K562 (cell line): ENCODE measurements at regions not wholly inside any gene's neighbourhood (a gene's known extent, or its start where the extent isn't known, plus 50 kb on each side); places are given as distances from the start of the nearest gene placed in this dataset.

ENCODE experiments used
- ATAC-seq: fragments of 200-7000 bp; cut with Tn5 transposase; 3 replicates; pipeline ENCODE4 v1.9.1; 2020; ENCODE audit warnings: moderate library complexity
- BruUV-seq: library from RNA; stranded (reverse); fragments of 400-500 nt; replicated peaks from 2 replicates; lab custom pipeline; 2021; lab: Mats Ljungman, UMichigan
- CTCF ChIA-PET: fragments of 300-600 bp; formaldehyde crosslinking; extraction: SDS; loops from one replicate; lab custom pipeline; 2021; ENCODE audit warnings: low intra/inter-chr PET ratio; lab: Yijun Ruan, JAX
- POLR2A ChIA-PET: fragments of 300-600, 350-650 bp; sonication (Branson Sonifier 250); formaldehyde crosslinking; extraction: SDS; loops from one replicate; lab custom pipeline; 2021; ENCODE audit warnings: antibody characterized with exemption, inconsistent platforms; lab: Yijun Ruan, JAX
- DNase-seq, 4 experiments: peaks; one replicate each; pipeline versions ENCODE4 v3.0.0 to v3.0.0-alpha.2; 2011 to 2018; ENCODE audit warnings: low spot score in 3 of 4, mixed read lengths in 3 of 4; ENCODE audit errors: extremely low read depth in 1 of 4
- FAIRE-seq: peaks from 2 replicates; lab custom pipeline; 2011; peaks lifted over from hg19 to GRCh38; lab: Jason Lieb, UNC
- H2AFZ ChIP-seq: 2 replicates; pipeline ENCODE4 v1.6.0; 2011; ENCODE audit warnings: low read depth, low read length, control low read depth, inconsistent platforms
- H3K27ac ChIP-seq: fragments of 200-600 bp; 3 replicates; pipeline ENCODE4 v1.8.0; 2011; ENCODE audit warnings: low read depth, mild to moderate bottlenecking, control low read depth, inconsistent platforms, low read length, moderate library complexity, mixed read lengths; ENCODE audit errors: extremely low read depth
- H3K27me3 ChIP-seq, 2 experiments: fragments of 300-600 bp in 1 of 2; 2 replicates in 1 of 2; 3 replicates in 1 of 2; pipeline versions ENCODE4 v1.6.0 to v1.8.0; 2011; ENCODE audit warnings: inconsistent platforms in 2 of 2, low read length in 2 of 2, mild to moderate bottlenecking in 1 of 2, mixed read lengths in 1 of 2, moderate library complexity in 1 of 2; ENCODE audit not compliant: control insufficient read depth in 2 of 2, insufficient read depth in 2 of 2
- H3K36me3 ChIP-seq: fragments of 300-600 bp; 3 replicates; pipeline ENCODE4 v1.8.0; 2011; ENCODE audit warnings: mild to moderate bottlenecking, low read length, inconsistent platforms; ENCODE audit not compliant: control insufficient read depth, insufficient read depth
- H3K4me1 ChIP-seq, 2 experiments: fragments of 200-600 bp in 1 of 2; replicated peaks in 1 of 2; 2 replicates in 1 of 2; 3 replicates in 1 of 2; pipeline versions ENCODE4 v1.5.1 to v1.8.0; 2011; ENCODE audit warnings: inconsistent platforms in 2 of 2, low read length in 2 of 2, mild to moderate bottlenecking in 1 of 2, mixed read lengths in 1 of 2, moderate library complexity in 1 of 2; ENCODE audit not compliant: control insufficient read depth in 2 of 2, insufficient read depth in 2 of 2
- H3K4me2 ChIP-seq: 2 replicates; pipeline ENCODE4 v1.6.1; 2011; ENCODE audit warnings: low read length, control low read depth, inconsistent platforms, mixed read lengths; ENCODE audit not compliant: insufficient read depth
- H3K4me3 ChIP-seq: fragments of 200-600 bp; sonication (generic), shearing (Covaris generic); 2 replicates; pipeline ENCODE4 v1.5.1; 2016; ENCODE audit warnings: control low read depth, inconsistent platforms
- H3K79me2 ChIP-seq: fragments of 200-600 bp; 3 replicates; pipeline ENCODE4 v1.8.0; 2011; ENCODE audit warnings: low read length, inconsistent platforms; ENCODE audit not compliant: control insufficient read depth, insufficient read depth
- H3K9ac ChIP-seq, 2 experiments: 2 replicates each; pipeline versions ENCODE4 v1.6.0 to v1.6.1; 2011; ENCODE audit warnings: low read depth in 2 of 2, low read length in 2 of 2, control low read depth in 1 of 2, inconsistent platforms in 1 of 2, mild to moderate bottlenecking in 1 of 2, mixed read lengths in 1 of 2; ENCODE audit not compliant: insufficient read depth in 1 of 2
- H3K9me1 ChIP-seq: one replicate; pipeline ENCODE4 v1.6.0; 2011; ENCODE audit warnings: inconsistent platforms, mild to moderate bottlenecking, low read length, moderate library complexity; ENCODE audit not compliant: control insufficient read depth, insufficient read depth
- H3K9me3 ChIP-seq: replicated peaks from 2 replicates; pipeline ENCODE4 v1.5.1; 2011; ENCODE audit warnings: low read depth, low read length, inconsistent platforms; ENCODE audit not compliant: control insufficient read depth, insufficient read depth
- H4K20me1 ChIP-seq: replicated peaks from 2 replicates; pipeline ENCODE4 v1.6.1; 2011; ENCODE audit warnings: low read length, inconsistent platforms, mixed read lengths; ENCODE audit not compliant: control insufficient read depth, insufficient read depth
- EGR1 ChIP-seq: fragments of 450-650 bp; conservative IDR thresholded peaks from 2 replicates; pipeline ENCODE4 v1.6.1; 2017; ENCODE audit warnings: mild to moderate bottlenecking
- EZH2 ChIP-seq: IDR thresholded peaks from 2 replicates; pipeline ENCODE4 v1.6.1; 2012; ENCODE audit warnings: low read depth, mild to moderate bottlenecking, inconsistent platforms, low read length, borderline replicate concordance
- FOXA3 ChIP-seq, 2 experiments: fragments of 450-650 bp in 1 of 2; sonication (generic) in 1 of 2; formaldehyde crosslinking; IDR thresholded peaks in 1 of 2; conservative IDR thresholded peaks in 1 of 2; 2 replicates each; pipeline versions ENCODE4 v1.4.0 to v1.8.0; 2020 to 2022; ENCODE audit warnings: mild to moderate bottlenecking in 2 of 2, missing genetic modification reagents in 1 of 2
- KDM5B ChIP-seq: fragments of 200-600 bp; sonication (generic); IDR thresholded peaks from 2 replicates; pipeline ENCODE4 v1.6.1; 2012; ENCODE audit warnings: low read depth, mild to moderate bottlenecking, moderate library complexity, low read length, control low read depth, inconsistent platforms; ENCODE audit not compliant: insufficient replicate concordance
- PHF20 ChIP-seq: fragments of 450-650 bp; IDR thresholded peaks from 2 replicates; pipeline ENCODE4 v1.6.1; 2018; ENCODE audit not compliant: partially characterized antibody
- SRSF7 ChIP-seq: fragments of 200-400 bp; formaldehyde crosslinking; optimal IDR thresholded peaks from 2 replicates; pipeline ENCODE3; 2017; ENCODE audit warnings: mild to moderate bottlenecking, low read depth, low read length
- XRCC4 ChIP-seq: IDR thresholded peaks from one replicate; pipeline ENCODE4 v1.6.1; 2011; ENCODE audit not compliant: insufficient read depth, insufficient read length; ENCODE audit errors: extremely low read depth
- YY1 ChIP-seq, 3 experiments: IDR thresholded peaks; 2 replicates each; pipeline ENCODE4 v1.6.1; 2011; ENCODE audit warnings: low read length in 2 of 3, mild to moderate bottlenecking in 2 of 3, moderate library complexity in 2 of 3, borderline replicate concordance in 1 of 3, control low read depth in 1 of 3, low read depth in 1 of 3; ENCODE audit not compliant: insufficient read depth in 3 of 3, insufficient replicate concordance in 2 of 3, control insufficient read depth in 1 of 3, insufficient read length in 1 of 3; ENCODE audit errors: extremely low read depth in 1 of 3
- ZNF274 ChIP-seq: IDR thresholded peaks from 2 replicates; pipeline ENCODE4 v1.6.1; 2011; ENCODE audit warnings: low read depth, mild to moderate bottlenecking, low read length, moderate library complexity, borderline replicate concordance
- ZNF354B ChIP-seq: fragments of 250-450 bp; sonication (Bioruptor Pico); IDR thresholded peaks from 2 replicates; pipeline ENCODE4 v1.4.0; 2020
- ZNF449 ChIP-seq: fragments of 250-450 bp; sonication (Bioruptor Pico); IDR thresholded peaks from 2 replicates; pipeline ENCODE4 v1.8.0; 2022; ENCODE audit warnings: moderate library complexity, mild to moderate bottlenecking, inconsistent platforms
- WGBS: fragments of 100-300 bp; shearing (Covaris generic); methylation state at CpG from one replicate; pipeline ENCODE4 v1.1.6; 2016; ENCODE audit warnings: low coverage, mixed read lengths; ENCODE audit not compliant: insufficient coverage; ENCODE audit errors: missing lambda C conversion rate; 5-methylcytosine and 5-hydroxymethylcytosine counted together
- in situ Hi-C: fragments of 300-500 bp; cut with MboI; formaldehyde crosslinking; loops from 4 replicates; pipeline ENCODE4 v1.15.0; 2018; ENCODE audit warnings: inconsistent platforms, mixed read lengths
- intact Hi-C: fragments of 100-400 bp; cut with micrococcal nuclease; formaldehyde crosslinking; loops from 2 replicates; pipeline ENCODE4 v1.14.2; 2022
- TF ChIP-seq, protein P1 (sequence below): sonication (generic); formaldehyde crosslinking; IDR thresholded peaks from 2 replicates; pipeline ENCODE4 v1.8.0; 2023; ENCODE audit warnings: missing genetic modification reagents, mild to moderate bottlenecking, borderline replicate concordance

- TF ChIP-seq, protein P1, sequence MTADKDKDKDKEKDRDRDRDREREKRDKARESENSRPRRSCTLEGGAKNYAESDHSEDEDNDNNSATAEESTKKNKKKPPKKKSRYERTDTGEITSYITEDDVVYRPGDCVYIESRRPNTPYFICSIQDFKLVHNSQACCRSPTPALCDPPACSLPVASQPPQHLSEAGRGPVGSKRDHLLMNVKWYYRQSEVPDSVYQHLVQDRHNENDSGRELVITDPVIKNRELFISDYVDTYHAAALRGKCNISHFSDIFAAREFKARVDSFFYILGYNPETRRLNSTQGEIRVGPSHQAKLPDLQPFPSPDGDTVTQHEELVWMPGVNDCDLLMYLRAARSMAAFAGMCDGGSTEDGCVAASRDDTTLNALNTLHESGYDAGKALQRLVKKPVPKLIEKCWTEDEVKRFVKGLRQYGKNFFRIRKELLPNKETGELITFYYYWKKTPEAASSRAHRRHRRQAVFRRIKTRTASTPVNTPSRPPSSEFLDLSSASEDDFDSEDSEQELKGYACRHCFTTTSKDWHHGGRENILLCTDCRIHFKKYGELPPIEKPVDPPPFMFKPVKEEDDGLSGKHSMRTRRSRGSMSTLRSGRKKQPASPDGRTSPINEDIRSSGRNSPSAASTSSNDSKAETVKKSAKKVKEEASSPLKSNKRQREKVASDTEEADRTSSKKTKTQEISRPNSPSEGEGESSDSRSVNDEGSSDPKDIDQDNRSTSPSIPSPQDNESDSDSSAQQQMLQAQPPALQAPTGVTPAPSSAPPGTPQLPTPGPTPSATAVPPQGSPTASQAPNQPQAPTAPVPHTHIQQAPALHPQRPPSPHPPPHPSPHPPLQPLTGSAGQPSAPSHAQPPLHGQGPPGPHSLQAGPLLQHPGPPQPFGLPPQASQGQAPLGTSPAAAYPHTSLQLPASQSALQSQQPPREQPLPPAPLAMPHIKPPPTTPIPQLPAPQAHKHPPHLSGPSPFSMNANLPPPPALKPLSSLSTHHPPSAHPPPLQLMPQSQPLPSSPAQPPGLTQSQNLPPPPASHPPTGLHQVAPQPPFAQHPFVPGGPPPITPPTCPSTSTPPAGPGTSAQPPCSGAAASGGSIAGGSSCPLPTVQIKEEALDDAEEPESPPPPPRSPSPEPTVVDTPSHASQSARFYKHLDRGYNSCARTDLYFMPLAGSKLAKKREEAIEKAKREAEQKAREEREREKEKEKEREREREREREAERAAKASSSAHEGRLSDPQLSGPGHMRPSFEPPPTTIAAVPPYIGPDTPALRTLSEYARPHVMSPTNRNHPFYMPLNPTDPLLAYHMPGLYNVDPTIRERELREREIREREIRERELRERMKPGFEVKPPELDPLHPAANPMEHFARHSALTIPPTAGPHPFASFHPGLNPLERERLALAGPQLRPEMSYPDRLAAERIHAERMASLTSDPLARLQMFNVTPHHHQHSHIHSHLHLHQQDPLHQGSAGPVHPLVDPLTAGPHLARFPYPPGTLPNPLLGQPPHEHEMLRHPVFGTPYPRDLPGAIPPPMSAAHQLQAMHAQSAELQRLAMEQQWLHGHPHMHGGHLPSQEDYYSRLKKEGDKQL (CRISPR knock-in tag): no peak
- no peak for TF ChIP-seq FOXA3 (CRISPR knock-in tag; conservative IDR thresholded peaks at IDR 0.05 in 1 of 2, IDR thresholded peaks at IDR 0.05 in 1 of 2)
These were observed 143.1 kb upstream of the RANBP3L start (continued) for GRCh38 chr5:36444582-36445418.

- Histone ChIP-seq H4K20me1 (no peaks in the 10 kb centered on the region), H3K9ac (no peak overlapping the region), H3K9me3 (no peaks in the 10 kb centered on the region), H3K4me2 (no peak overlapping the region), H3K79me2 (no peaks in the 10 kb centered on the region), H3K4me1 (peaks cover 13 to 15% of the 10 kb centered on the region in 2 experiments; a peak in 4 of 5 replicates), H3K36me3 (no peaks in the 10 kb centered on the region), H3K27ac (no peak overlapping the region), H3K4me3 (no peak overlapping the region), H3K9me1 (no peaks in the 10 kb centered on the region), H2AFZ (peak overlapping the region; percentile 8; the same call in 1 of the 2 replicates), H3K27me3 (no peaks in the 10 kb centered on the region)
- BruUV-seq: no TSS peak
- intact Hi-C loops (no loop called here), in situ Hi-C loops (no loop called here)
- CTCF ChIA-PET: no interaction called here
- 45% methylated on average over 2 of the region's 2 CpGs for WGBS
- DNase-seq: no peak
- FAIRE-seq: no peak
- POLR2A ChIA-PET: no interaction called here
- ATAC-seq: no peak
- TF ChIP-seq ZNF354B (CRISPR knock-in tag) (no peak), KDM5B (no peak), EGR1 (no peak), ZNF274 (no peak), YY1 (IDR thresholded peaks at IDR 0.05; ENCODE audit: borderline replicate concordance in 1 of 3, control insufficient read depth in 1 of 3, extremely low read depth in 1 of 3, insufficient read depth in 3 of 3, insufficient read length in 1 of 3, insufficient replicate concordance in 2 of 3, low read depth in 1 of 3, low read length in 2 of 3) (no peak), ZNF449 (CRISPR knock-in tag) (no peak), XRCC4 (no peak), PHF20 (no peak), EZH2 (no peak), SRSF7 (no peak)
These were observed 146.1 kb upstream of the RANBP3L start for GRCh38 chr5:36447776-36448175.
